ENCODE measurements at regions not wholly inside any gene's neighbourhood (a gene's known extent, or its start where the extent isn't known, plus 50 kb on each side); places are given as distances from the start of the nearest gene placed in this dataset.

DNA sequence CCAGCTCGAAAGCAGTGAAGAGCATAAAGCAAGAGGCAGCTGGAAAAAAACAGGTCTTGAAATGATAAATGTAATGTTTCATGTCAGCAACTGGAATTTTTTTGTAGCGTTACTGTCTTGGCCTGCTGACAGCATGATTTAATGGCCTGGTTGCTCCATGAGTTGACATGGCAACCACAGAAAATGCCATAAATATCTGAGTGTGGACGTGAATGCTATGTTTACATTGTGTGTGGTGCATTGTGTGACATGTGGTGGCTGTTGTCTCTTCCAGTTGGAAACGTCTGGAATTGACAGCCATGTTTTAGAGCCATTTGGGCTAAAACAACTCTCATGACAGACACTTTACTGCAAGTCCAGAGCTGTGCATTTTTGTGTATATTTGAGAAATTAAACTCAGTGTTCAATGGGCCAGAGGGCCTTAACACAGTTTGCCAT, 170.0 kb downstream of the FOXA2 start (continued):
- TF ChIP-seq, protein P1, sequence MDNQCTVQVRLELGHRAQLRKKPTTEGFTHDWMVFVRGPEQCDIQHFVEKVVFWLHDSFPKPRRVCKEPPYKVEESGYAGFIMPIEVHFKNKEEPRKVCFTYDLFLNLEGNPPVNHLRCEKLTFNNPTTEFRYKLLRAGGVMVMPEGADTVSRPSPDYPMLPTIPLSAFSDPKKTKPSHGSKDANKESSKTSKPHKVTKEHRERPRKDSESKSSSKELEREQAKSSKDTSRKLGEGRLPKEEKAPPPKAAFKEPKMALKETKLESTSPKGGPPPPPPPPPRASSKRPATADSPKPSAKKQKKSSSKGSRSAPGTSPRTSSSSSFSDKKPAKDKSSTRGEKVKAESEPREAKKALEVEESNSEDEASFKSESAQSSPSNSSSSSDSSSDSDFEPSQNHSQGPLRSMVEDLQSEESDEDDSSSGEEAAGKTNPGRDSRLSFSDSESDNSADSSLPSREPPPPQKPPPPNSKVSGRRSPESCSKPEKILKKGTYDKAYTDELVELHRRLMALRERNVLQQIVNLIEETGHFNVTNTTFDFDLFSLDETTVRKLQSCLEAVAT (IDR thresholded peaks at IDR 0.05) = no peak
- TF ChIP-seq, protein P2, sequence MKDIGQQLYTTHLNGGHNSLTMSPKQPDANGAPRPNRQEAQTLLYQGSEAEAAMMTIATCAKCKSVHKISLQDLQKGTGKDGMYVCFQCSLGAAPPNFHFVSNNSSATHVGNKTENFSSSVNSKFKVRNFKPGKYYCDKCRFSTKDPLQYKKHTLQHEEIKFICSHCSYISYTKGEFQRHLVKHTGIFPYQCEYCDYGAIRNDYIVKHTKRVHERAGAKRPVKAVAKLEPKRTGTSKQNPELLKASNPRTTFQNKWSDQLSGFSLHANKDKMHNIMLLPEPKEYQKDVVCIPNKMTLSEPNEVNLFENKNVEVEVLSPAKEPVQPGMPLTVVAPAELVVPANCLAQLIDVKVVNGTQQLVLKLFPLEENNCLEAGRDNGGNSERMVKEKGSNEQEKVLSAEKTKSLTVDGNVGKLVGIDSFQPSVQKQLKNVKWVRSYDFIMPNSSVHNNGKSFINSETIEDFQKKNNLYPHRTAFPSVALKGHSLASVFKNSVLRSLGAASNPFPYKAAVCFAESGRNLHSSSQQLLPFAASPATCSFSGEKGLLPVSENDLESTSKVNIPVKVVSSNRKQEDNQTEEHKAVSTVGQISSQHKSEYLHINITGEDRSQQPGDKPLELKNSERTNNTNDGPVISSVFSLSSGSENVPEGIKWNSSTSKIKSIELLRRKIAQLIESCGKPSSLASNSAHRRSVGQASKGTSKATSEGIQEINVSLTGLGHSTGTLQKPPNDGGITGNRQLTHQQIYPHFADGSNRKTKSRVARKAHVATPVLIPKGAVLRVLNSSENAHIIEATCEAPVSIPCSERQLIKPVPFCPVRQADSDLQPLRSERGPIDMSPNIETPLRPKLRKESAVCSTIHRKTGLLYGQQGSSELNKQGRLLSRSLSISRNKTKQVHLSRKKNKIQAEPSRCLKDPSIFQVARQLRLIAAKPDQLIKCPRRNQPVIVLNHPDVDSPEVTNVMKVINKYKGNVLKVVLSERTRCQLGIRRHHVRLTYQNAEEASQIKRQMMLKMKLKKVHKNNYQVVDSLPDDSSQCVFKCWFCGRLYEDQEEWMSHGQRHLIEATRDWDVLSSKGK (CRISPR knock-in tag; IDR thresholded peaks at IDR 0.05) = no peak
- peak; percentile 44; the same call in 1 of the 2 replicates for TF ChIP-seq ZNF589 (CRISPR knock-in tag; IDR thresholded peaks at IDR 0.05; ENCODE audit: low read depth)
- TF ChIP-seq, protein P3, sequence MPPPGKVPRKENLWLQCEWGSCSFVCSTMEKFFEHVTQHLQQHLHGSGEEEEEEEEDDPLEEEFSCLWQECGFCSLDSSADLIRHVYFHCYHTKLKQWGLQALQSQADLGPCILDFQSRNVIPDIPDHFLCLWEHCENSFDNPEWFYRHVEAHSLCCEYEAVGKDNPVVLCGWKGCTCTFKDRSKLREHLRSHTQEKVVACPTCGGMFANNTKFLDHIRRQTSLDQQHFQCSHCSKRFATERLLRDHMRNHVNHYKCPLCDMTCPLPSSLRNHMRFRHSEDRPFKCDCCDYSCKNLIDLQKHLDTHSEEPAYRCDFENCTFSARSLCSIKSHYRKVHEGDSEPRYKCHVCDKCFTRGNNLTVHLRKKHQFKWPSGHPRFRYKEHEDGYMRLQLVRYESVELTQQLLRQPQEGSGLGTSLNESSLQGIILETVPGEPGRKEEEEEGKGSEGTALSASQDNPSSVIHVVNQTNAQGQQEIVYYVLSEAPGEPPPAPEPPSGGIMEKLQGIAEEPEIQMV (tag; conservative IDR thresholded peaks at IDR 0.05; ENCODE audit: low read depth) = 0 out of 2 replicates have a peak, but pooled peaks have one; percentile 9
- 0 out of 2 replicates have a peak, but pooled peaks have one; percentile 63 for TF ChIP-seq IFI16 (CRISPR knock-in tag; IDR thresholded peaks at IDR 0.05)
- TF ChIP-seq HNRNPH1 (optimal IDR thresholded peaks at IDR 0.05; ENCODE audit: low read depth, low read length) = no peak
- TF ChIP-seq, protein P4, sequence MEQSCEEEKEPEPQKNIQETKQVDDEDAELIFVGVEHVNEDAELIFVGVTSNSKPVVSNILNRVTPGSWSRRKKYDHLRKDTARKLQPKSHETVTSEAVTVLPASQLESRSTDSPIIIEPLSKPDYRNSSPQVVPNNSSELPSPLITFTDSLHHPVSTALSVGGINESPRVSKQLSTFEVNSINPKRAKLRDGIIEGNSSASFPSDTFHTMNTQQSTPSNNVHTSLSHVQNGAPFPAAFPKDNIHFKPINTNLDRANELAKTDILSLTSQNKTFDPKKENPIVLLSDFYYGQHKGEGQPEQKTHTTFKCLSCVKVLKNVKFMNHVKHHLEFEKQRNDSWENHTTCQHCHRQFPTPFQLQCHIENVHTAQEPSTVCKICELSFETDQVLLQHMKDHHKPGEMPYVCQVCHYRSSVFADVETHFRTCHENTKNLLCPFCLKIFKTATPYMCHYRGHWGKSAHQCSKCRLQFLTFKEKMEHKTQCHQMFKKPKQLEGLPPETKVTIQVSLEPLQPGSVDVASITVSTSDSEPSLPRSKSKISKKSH (CRISPR knock-in tag; IDR thresholded peaks at IDR 0.05) = no peak
- TF ChIP-seq MAFF (IDR thresholded peaks at IDR 0.05; ENCODE audit: low read length) = no peak
- TF ChIP-seq PHTF2 (CRISPR knock-in tag; IDR thresholded peaks at IDR 0.05) = no peak
- no peak for TF ChIP-seq SMARCA5 (IDR thresholded peaks at IDR 0.05)
- TF ChIP-seq SAFB (IDR thresholded peaks at IDR 0.05; ENCODE audit: borderline replicate concordance, low read depth, low read length) = no peak
- TF ChIP-seq SNRNP70 (optimal IDR thresholded peaks at IDR 0.05; ENCODE audit: low read depth, low read length) = no peak
- TF ChIP-seq GATAD2A (IDR thresholded peaks at IDR 0.05) = no peak
- TF ChIP-seq LEF1 (IDR thresholded peaks at IDR 0.05) = peak; percentile 96
- TF ChIP-seq BRD4 (IDR thresholded peaks at IDR 0.05) = no peak
- TF ChIP-seq, protein P5, sequence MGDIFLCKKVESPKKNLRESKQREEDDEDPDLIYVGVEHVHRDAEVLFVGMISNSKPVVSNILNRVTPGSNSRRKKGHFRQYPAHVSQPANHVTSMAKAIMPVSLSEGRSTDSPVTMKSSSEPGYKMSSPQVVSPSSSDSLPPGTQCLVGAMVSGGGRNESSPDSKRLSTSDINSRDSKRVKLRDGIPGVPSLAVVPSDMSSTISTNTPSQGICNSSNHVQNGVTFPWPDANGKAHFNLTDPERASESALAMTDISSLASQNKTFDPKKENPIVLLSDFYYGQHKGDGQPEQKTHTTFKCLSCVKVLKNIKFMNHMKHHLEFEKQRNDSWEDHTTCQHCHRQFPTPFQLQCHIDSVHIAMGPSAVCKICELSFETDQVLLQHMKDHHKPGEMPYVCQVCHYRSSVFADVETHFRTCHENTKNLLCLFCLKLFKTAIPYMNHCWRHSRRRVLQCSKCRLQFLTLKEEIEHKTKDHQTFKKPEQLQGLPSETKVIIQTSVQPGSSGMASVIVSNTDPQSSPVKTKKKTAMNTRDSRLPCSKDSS (IDR thresholded peaks at IDR 0.05; ENCODE audit: low read depth, partially characterized antibody) = no peak
- TF ChIP-seq BRF1 (IDR thresholded peaks at IDR 0.05; ENCODE audit: borderline replicate concordance, extremely low read depth, insufficient read length) = no peak
- TF ChIP-seq, protein P6, sequence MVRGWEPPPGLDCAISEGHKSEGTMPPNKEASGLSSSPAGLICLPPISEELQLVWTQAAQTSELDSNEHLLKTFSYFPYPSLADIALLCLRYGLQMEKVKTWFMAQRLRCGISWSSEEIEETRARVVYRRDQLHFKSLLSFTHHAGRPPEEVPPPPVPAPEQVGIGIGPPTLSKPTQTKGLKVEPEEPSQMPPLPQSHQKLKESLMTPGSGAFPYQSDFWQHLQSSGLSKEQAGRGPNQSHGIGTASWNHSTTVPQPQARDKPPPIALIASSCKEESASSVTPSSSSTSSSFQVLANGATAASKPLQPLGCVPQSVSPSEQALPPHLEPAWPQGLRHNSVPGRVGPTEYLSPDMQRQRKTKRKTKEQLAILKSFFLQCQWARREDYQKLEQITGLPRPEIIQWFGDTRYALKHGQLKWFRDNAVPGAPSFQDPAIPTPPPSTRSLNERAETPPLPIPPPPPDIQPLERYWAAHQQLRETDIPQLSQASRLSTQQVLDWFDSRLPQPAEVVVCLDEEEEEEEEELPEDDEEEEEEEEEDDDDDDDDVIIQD (CRISPR knock-in tag; IDR thresholded peaks at IDR 0.05) = peak; percentile 52; the same call in 1 of the 2 replicates
- TF ChIP-seq NFRKB (IDR thresholded peaks at IDR 0.05; ENCODE audit: low read depth) = peak; percentile 86

All from K562 (cell line).